ENCODE measurements at regions not wholly inside any gene's neighbourhood (a gene's known extent, or its start where the extent isn't known, plus 50 kb on each side); places are given as distances from the start of the nearest gene placed in this dataset.

DNA sequence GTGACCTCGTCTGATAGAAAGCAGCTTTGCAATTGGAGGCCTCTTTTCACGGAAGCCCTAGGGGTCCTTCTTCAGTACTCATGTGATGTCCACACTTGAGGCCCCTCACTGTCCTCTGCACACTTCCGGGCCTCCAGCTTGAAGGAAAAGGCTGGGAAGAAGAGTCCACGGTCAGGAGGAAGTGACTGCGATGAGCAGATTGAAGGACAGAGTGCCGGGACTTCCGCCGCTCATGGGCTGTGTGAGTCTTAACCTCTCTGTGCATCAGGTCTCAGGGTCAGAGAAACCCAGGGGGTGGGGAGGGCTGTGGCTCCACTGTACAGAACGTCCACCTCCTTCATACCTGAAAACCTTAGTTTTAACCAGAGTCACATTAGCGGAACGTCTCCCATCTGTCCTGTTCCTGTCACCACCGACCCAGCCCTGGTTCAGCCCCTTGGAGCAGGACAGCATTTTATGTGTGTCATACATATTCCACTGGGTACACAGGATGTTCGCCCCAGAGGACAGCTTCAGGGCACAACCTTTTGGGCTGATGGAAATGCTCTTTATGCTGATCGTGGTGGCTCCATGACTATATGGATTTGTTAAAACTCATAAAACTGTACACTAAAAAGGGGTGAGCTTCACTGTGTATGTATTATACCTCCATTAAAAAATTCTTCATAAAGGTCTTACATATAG is 51.0 kb upstream of the SORCS2 start:
- Histone ChIP-seq H3K27ac (no peak overlapping the region), H3K27me3 (no peaks in the 10 kb centered on the region), H3K4me3 (no peak overlapping the region), H3K4me1 (ENCODE audit: insufficient read depth) (no peaks in the 10 kb centered on the region), H3K36me3 (no peaks in the 10 kb centered on the region), H3K9me3 (no peaks in the 10 kb centered on the region)
- WGBS, 3 donors = 83 to 87% (median 86%) methylated on average over 14 of the region's 14 CpGs
- TF ChIP-seq POLR2A (IDR thresholded peaks at IDR 0.05) (no peak), CTCF (IDR thresholded peaks at IDR 0.05) (no peak), EP300 (IDR thresholded peaks at IDR 0.05) (no peak)
- DNase-seq = no peak
- intact Hi-C loops (cut with DNase I) = no loop called here

DNA sequence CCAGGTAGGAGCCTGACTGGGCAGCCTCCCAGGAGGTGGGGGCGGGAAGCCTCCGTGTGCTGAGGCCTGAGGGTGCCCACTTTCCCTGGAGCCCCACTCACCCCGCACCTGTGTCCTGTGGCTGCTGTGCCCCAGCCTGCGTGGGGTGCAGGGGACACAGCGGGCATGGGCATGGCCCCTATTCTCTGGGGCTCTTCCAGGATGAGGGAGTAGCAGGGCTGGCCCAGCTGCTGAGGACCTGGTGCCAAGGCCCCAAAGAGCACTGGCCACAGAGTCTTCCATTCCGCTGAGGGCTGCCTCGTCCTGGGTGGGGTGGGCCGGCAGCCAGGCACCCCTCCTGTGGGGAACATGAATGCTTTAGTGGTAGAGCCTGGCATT is 51.7 kb upstream of the SORCS2 start:
- no peaks in the 10 kb centered on the region for H3K4me1 ChIP-seq (ENCODE audit: insufficient read depth)
- 83 to 92% (median 85%) methylated on average over 7 to 8 of the region's 8 CpGs for WGBS, 3 donors
- intact Hi-C loops (cut with DNase I) = no loop called here
- no peak overlapping the region for H3K27ac ChIP-seq
- no peak overlapping the region for H3K4me3 ChIP-seq
- H3K27me3 ChIP-seq = no peaks in the 10 kb centered on the region
- no peaks in the 10 kb centered on the region for H3K36me3 ChIP-seq
- no peak for DNase-seq
- TF ChIP-seq POLR2A (IDR thresholded peaks at IDR 0.05) (no peak), EP300 (IDR thresholded peaks at IDR 0.05) (no peak), CTCF (IDR thresholded peaks at IDR 0.05) (no peak)
- no peaks in the 10 kb centered on the region for H3K9me3 ChIP-seq

- no peak for TF ChIP-seq EP300 (IDR thresholded peaks at IDR 0.05)
- H3K4me3 ChIP-seq = no peak overlapping the region
- H3K27me3 ChIP-seq = no peaks in the 10 kb centered on the region
- no peaks in the 10 kb centered on the region for H3K36me3 ChIP-seq
- H3K4me1 ChIP-seq (ENCODE audit: insufficient read depth) = peaks cover 3% of the 10 kb centered on the region
- H3K9me3 ChIP-seq = no peaks in the 10 kb centered on the region
- 87 to 96% (median 89%) methylated on average over 11 of the region's 11 CpGs for WGBS, 3 donors
- DNase-seq = no peak
- intact Hi-C loops (cut with DNase I) = no loop called here
- H3K27ac ChIP-seq = no peak overlapping the region
These were observed 52.2 kb upstream of the SORCS2 start for GRCh38 chr4:7140062-7140691.

DNA sequence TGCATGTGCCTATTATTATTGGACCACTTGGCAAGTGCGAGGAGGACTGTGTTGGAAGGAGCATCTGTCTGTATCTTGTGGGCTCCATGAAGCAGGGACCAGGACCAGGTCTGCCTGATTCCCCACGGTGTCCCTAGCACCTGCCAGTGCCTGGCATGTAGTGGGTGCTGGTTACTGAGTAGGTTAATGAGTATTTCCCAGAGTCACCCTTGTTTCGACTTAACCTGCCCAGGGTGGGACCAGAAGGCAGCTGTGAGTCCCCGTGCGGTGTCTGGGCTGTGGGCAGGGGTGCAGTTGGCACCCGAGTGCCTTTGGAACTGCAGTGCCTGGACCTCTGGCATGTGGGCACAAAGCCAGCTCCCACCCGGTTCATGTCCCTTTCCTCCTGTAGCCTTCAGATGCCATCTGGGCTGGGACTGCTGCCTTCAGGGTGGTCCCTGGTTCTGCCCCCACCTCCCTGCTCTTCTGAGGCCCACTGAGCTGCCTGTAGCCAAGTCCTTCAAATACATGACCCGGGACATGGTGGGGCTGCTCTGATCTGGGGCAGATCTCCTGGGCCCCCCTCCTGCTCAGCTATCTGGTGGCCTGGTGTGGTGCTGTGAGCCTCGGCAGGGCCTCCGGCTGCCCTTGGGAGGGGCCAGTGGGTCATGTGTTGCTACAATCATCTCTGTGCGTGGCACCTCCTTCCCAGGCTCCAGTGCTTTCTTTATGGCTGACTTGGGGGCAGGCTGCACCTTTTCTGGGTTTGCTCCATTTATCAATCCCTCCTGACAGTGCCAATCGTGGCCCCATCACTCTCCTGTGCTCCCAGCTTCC is 53.0 kb upstream of the SORCS2 start:
- no peak overlapping the region for H3K4me3 ChIP-seq
- TF ChIP-seq POLR2A (IDR thresholded peaks at IDR 0.05) (no peak), EP300 (IDR thresholded peaks at IDR 0.05) (no peak), CTCF (IDR thresholded peaks at IDR 0.05) (no peak)
- intact Hi-C loops (cut with DNase I) = no loop called here
- H3K9me3 ChIP-seq = no peaks in the 10 kb centered on the region
- DNase-seq = no peak
- peaks cover 7% of the 10 kb centered on the region for H3K4me1 ChIP-seq (ENCODE audit: insufficient read depth)
- H3K27ac ChIP-seq = no peak overlapping the region
- 68 to 74% (median 69%) methylated on average over 12 of the region's 12 CpGs for WGBS, 3 donors
- no peaks in the 10 kb centered on the region for H3K27me3 ChIP-seq
- no peaks in the 10 kb centered on the region for H3K36me3 ChIP-seq
